IPS-NIHi7 (cell line): ENCODE measurements at regions not wholly inside any gene's neighbourhood (a gene's known extent, or its start where the extent isn't known, plus 50 kb on each side); places are given as distances from the start of the nearest gene placed in this dataset.

ENCODE experiments used
- DNase-seq: peaks from one replicate; pipeline ENCODE4 v3.0.0; 2012; ENCODE audit warnings: mixed read lengths; ENCODE audit errors: extremely low spot score

- DNase-seq: no peak
Observed at GRCh38 chr11:69931060-69931910, 112.1 kb upstream of the FGF3 start.

GRCh38 chr11:69931994-69932910 lies 113.0 kb upstream of the FGF3 start:
- no peak for DNase-seq

- DNase-seq: no peak
Observed at GRCh38 chr11:69934861-69935494, 115.8 kb upstream of the FGF3 start.

GRCh38 chr11:69935941-69936505 lies 116.8 kb upstream of the FGF3 start:
- DNase-seq: no peak

GRCh38 chr11:69936771-69937170 lies 117.6 kb upstream of the FGF3 start:
- DNase-seq: no peak

- DNase-seq: no peak
Observed at GRCh38 chr11:69938206-69938605, 119.0 kb upstream of the FGF3 start.

GRCh38 chr11:69939551-69940245 lies 120.5 kb upstream of the FGF3 start:
- no peak for DNase-seq

GRCh38 chr11:69940246-69940610 lies 121.0 kb upstream of the FGF3 start:
- DNase-seq: no peak

GRCh38 chr11:69941546-69942332 lies 122.5 kb upstream of the FGF3 start:
- DNase-seq: no peak

GRCh38 chr11:69942333-69942820 lies 123.2 kb upstream of the FGF3 start:
- DNase-seq: no peak

- DNase-seq: no peak
Observed at GRCh38 chr11:69943066-69943465, 123.8 kb upstream of the FGF3 start.

GRCh38 chr11:69943506-69943905 lies 124.3 kb upstream of the FGF3 start:
- DNase-seq: no peak

- no peak for DNase-seq
Observed at GRCh38 chr11:69944146-69944795, 125.1 kb upstream of the FGF3 start.

- no peak for DNase-seq
Observed at GRCh38 chr11:69945157-69945556, 125.9 kb upstream of the FGF3 start.

- no peak for DNase-seq
Observed at GRCh38 chr11:69947059-69947792, 128.0 kb upstream of the FGF3 start.

- no peak for DNase-seq
Observed at GRCh38 chr11:69947793-69948255, 128.6 kb upstream of the FGF3 start.

- DNase-seq: no peak
Observed at GRCh38 chr11:69948256-69949141, 129.3 kb upstream of the FGF3 start.

- no peak for DNase-seq
Observed at GRCh38 chr11:69949327-69949726, 128.8 kb upstream of the ANO1 start.
